SK-N-SH treated with all-trans-retinoic acid at 6 μM for 48 hours (cell line): ENCODE measurements at regions not wholly inside any gene's neighbourhood (a gene's known extent, or its start where the extent isn't known, plus 50 kb on each side); places are given as distances from the start of the nearest gene placed in this dataset.

Experiments used
- CSRNP3 ChIP-seq: fragments of 250-450 bp; sonication (Bioruptor Pico); IDR thresholded peaks from 2 replicates; pipeline ENCODE4 v1.5.1; 2021; ENCODE audit warnings: mild to moderate bottlenecking, moderate library complexity
- ESRRG ChIP-seq: fragments of 250-450 bp; sonication (Bioruptor Pico); IDR thresholded peaks from 2 replicates; pipeline ENCODE4 v1.6.1; 2021; ENCODE audit warnings: mild to moderate bottlenecking
- OSR1 ChIP-seq: fragments of 250-450 bp; sonication (Bioruptor Pico); IDR thresholded peaks from 2 replicates; pipeline ENCODE4 v1.8.0; 2022; ENCODE audit warnings: moderate library complexity, mild to moderate bottlenecking, inconsistent platforms
- PATZ1 ChIP-seq: fragments of 250-450 bp; sonication (Bioruptor Pico); IDR thresholded peaks from 2 replicates; pipeline ENCODE4 v1.8.0; 2020; ENCODE audit warnings: mild to moderate bottlenecking, moderate library complexity, borderline replicate concordance
- POU6F1 ChIP-seq: fragments of 250-450 bp; sonication (Bioruptor Pico); IDR thresholded peaks from 2 replicates; pipeline ENCODE4 v1.8.0; 2021; ENCODE audit warnings: low read depth, mild to moderate bottlenecking, moderate library complexity, borderline replicate concordance
- RARB ChIP-seq: fragments of 250-450 bp; sonication (Bioruptor Pico); IDR thresholded peaks from 2 replicates; pipeline ENCODE4 v1.8.0; 2021; ENCODE audit warnings: mild to moderate bottlenecking, moderate library complexity
- TCF4 ChIP-seq: fragments of 250-450 bp; sonication (Bioruptor Pico); IDR thresholded peaks from 2 replicates; pipeline ENCODE4 v1.8.0; 2021; ENCODE audit warnings: mild to moderate bottlenecking, moderate library complexity, borderline replicate concordance
- TOX ChIP-seq: fragments of 250-450 bp; sonication (Bioruptor Pico); IDR thresholded peaks from 2 replicates; pipeline ENCODE4 v1.8.0; 2021; ENCODE audit warnings: mild to moderate bottlenecking, moderate library complexity, borderline replicate concordance
- TSHZ2 ChIP-seq: fragments of 250-450 bp; sonication (Bioruptor Pico); IDR thresholded peaks from 2 replicates; pipeline ENCODE4 v1.5.0; 2020; ENCODE audit warnings: mild to moderate bottlenecking, moderate library complexity
- ZC3H10 ChIP-seq: fragments of 250-450 bp; sonication (Bioruptor Pico); IDR thresholded peaks from 2 replicates; pipeline ENCODE4 v1.5.1; 2021; ENCODE audit warnings: mild to moderate bottlenecking, moderate library complexity
- ZFP30 ChIP-seq: fragments of 450-650 bp; formaldehyde crosslinking; IDR thresholded peaks from 2 replicates; pipeline ENCODE4 v1.5.0; 2022; ENCODE audit warnings: mild to moderate bottlenecking, moderate library complexity
- ZNF565 ChIP-seq: fragments of 450-650 bp; formaldehyde crosslinking; conservative IDR thresholded peaks from 2 replicates; pipeline ENCODE4 v1.5.0; 2020; ENCODE audit warnings: low read depth, mild to moderate bottlenecking, moderate library complexity

GRCh38 chr4:135197641-135198040, 996.1 kb upstream of the PABPC4L start:
- TF ChIP-seq RARB (CRISPR knock-in tag) (no peak), PATZ1 (CRISPR knock-in tag) (no peak), POU6F1 (no peak), ZC3H10 (CRISPR knock-in tag) (no peak), TCF4 (no peak), ZNF565 (CRISPR knock-in tag) (no peak), ESRRG (CRISPR knock-in tag) (no peak), OSR1 (CRISPR knock-in tag) (no peak), CSRNP3 (no peak), ZFP30 (no peak), TOX (no peak), TSHZ2 (CRISPR knock-in tag) (no peak)
